ENCODE measurements at regions not wholly inside any gene's neighbourhood (a gene's known extent, or its start where the extent isn't known, plus 50 kb on each side); places are given as distances from the start of the nearest gene placed in this dataset.

DNA sequence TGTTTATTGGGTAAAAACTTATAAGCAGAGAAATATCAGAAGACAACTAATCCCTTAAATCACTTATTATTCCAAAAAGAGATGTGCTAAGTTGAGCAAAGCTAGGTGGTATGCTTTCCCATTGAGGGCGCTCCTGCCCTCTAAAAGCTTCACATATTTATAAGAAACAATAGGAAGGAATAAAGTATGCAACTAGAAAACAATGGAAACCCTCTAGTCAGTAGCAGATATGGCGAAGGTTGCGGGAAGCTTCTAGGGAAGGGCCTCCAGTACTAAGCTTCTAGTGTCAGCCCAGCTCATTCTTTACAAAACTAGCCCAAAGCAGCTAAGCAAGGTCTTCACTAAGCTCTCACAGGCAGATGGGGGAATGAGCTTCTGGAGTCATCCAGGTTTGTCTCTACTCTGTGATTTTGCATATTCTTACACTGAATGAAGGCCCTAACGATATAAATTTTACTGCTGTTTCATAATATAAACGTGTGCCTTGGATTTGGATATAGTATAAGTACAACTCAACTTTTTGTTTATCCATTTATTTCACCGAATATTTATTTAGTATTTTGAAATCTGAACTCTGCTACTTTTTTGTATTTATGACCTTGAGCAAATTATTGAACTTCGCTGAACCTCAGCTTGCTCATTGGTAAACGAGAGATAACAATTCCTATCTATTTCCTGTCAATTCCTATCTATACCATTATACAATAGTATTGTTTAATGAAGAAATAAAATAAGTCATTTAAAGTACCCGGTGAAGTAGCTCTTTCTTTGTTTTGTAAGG is 571.4 kb downstream of the ELAVL2 start:
- H3K4me1 ChIP-seq: no peaks in the 10 kb centered on the region
- ATAC-seq (no peak), DNase-seq (no peak)
- no peak overlapping the region for H3K4me3 ChIP-seq
- H3K27ac ChIP-seq: no peak overlapping the region
- 72 to 74% methylated on average over 9 of the region's 9 CpGs for WGBS, 2 donors
- H3K27me3 ChIP-seq: no peaks in the 10 kb centered on the region
- intact Hi-C loops (cut with DNase I): no loop called here
- H3K36me3 ChIP-seq: no peaks in the 10 kb centered on the region
- H3K9me3 ChIP-seq: peaks cover 0 to 26% (median 0%) of the 10 kb centered on the region in 11 donors
- TF ChIP-seq, protein P1, sequence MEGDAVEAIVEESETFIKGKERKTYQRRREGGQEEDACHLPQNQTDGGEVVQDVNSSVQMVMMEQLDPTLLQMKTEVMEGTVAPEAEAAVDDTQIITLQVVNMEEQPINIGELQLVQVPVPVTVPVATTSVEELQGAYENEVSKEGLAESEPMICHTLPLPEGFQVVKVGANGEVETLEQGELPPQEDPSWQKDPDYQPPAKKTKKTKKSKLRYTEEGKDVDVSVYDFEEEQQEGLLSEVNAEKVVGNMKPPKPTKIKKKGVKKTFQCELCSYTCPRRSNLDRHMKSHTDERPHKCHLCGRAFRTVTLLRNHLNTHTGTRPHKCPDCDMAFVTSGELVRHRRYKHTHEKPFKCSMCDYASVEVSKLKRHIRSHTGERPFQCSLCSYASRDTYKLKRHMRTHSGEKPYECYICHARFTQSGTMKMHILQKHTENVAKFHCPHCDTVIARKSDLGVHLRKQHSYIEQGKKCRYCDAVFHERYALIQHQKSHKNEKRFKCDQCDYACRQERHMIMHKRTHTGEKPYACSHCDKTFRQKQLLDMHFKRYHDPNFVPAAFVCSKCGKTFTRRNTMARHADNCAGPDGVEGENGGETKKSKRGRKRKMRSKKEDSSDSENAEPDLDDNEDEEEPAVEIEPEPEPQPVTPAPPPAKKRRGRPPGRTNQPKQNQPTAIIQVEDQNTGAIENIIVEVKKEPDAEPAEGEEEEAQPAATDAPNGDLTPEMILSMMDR (IDR thresholded peaks at IDR 0.05): no peak

DNA sequence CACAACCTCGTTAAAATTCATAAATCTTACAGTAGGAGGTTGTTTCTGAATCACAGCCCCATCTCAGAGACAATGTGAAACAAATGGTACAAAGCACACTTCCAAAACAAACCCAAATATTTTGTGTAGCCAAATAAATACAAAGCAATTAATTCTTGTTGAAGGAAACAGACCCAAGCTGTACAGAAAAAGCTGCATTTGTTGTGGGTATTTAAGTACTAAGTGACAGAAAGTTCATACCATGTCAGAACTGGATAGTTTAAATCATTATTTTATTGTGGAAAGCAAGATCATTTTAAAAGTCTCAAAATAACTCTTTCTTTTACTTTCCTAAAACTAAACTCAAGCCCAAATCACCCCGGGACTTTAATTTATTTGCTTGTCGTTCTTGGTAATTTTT is 570.7 kb downstream of the ELAVL2 start:
- WGBS, 2 donors: 71 to 77% methylated on average over 3 of the region's 3 CpGs
- no peak overlapping the region for H3K27ac ChIP-seq
- DNase-seq (no peak), ATAC-seq (no peak)
- peaks cover 0 to 23% (median 0%) of the 10 kb centered on the region in 11 donors for H3K9me3 ChIP-seq
- H3K4me1 ChIP-seq: no peaks in the 10 kb centered on the region
- H3K36me3 ChIP-seq: no peaks in the 10 kb centered on the region
- no peaks in the 10 kb centered on the region for H3K27me3 ChIP-seq
- intact Hi-C loops (cut with DNase I): no loop called here
- TF ChIP-seq, protein P1 (IDR thresholded peaks at IDR 0.05): no peak
- H3K4me3 ChIP-seq: no peak overlapping the region

DNA sequence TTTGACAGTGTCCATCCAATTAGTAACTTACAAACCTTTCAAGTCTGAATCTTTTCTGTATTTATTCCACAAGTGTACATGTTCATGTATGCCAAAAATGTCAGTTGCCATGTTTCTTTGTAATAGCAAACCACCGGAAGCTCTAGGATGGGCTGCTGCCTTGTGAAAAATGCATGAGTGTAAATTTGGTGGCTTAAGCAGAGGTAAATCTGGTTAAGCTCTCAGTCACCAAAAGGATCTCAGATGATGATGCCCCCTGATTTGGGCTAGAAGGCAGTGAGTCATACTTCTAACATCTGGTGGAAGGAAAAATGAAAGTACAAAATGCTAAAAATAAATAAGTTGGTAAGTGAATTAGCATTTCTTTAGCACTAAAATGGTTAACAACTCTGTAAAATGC is 567.5 kb downstream of the ELAVL2 start:
- TF ChIP-seq, protein P1 (IDR thresholded peaks at IDR 0.05): no peak

DNA sequence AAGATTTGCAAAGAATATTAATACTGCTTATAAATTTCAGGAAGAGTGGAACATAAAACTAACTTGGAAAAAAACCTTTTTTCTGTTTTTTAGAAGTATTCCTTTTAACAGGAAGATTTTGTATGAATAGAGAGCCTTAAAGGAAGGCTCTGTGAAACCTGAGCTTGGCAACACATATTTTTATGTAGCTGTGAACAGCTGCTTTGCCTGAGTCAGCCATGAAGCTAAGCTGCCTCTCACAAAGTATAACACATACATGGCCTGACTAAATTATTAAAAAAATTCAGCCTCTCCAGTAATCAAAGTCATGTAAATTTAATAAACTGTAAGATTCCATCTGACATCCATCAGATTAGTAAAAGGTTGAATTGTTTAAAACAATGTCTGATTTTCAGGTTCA is 547.5 kb downstream of the ELAVL2 start:
- TF ChIP-seq, protein P1 (IDR thresholded peaks at IDR 0.05): no peak
- no peak for DNase-seq
- Histone ChIP-seq H3K27me3 (no peaks in the 10 kb centered on the region), H3K4me1 (no peaks in the 10 kb centered on the region), H3K9me3 (no peaks in the 10 kb centered on the region), H3K4me3 (no peak overlapping the region), H3K36me3 (no peaks in the 10 kb centered on the region), H3K27ac (no peak overlapping the region)
- intact Hi-C loops (cut with DNase I): no loop called here
- no peak for ATAC-seq

More for the DNA sequence above, 567.5 kb downstream of the ELAVL2 start:
- DNase-seq (no peak), ATAC-seq (no peak)
- H3K27me3 ChIP-seq: no peaks in the 10 kb centered on the region
- intact Hi-C loops (cut with DNase I): no loop called here
- no peak overlapping the region for H3K27ac ChIP-seq
- WGBS, 2 donors: 89 to 94% methylated on average over 1 of the region's 1 CpG
- no peak overlapping the region for H3K4me3 ChIP-seq
- H3K36me3 ChIP-seq: no peaks in the 10 kb centered on the region
- no peaks in the 10 kb centered on the region for H3K4me1 ChIP-seq
- no peaks in the 10 kb centered on the region for H3K9me3 ChIP-seq

Data from heart right ventricle (tissue), 16 donors.